ENCODE measurements at regions not wholly inside any gene's neighbourhood (a gene's known extent, or its start where the extent isn't known, plus 50 kb on each side); places are given as distances from the start of the nearest gene placed in this dataset.

DNA sequence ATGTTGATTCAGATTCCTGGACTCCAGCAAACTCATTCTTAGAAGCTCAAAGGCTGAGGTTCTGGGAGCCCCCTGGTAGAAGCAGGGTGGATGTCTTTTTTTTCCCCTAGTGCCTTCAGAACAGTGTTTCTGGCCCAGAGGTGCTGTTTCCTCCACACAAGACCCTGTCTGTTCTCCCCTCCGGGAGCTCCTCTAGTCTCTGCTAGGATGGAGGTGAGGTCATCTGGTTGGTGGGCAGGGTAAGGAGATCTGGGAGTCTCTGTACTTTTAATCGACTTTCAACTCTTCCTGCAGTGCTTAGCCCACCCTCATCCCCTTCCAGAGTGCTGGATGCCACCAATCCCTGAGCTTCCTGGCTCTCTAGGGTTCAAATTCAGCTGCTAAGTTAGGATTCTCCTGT lies 192.0 kb downstream of the SH3BP4 start:
- H3K4me1 ChIP-seq = no peaks in the 10 kb centered on the region
- no peak overlapping the region for H3K4me2 ChIP-seq (ENCODE audit: low read length)
- TF ChIP-seq, protein P1, sequence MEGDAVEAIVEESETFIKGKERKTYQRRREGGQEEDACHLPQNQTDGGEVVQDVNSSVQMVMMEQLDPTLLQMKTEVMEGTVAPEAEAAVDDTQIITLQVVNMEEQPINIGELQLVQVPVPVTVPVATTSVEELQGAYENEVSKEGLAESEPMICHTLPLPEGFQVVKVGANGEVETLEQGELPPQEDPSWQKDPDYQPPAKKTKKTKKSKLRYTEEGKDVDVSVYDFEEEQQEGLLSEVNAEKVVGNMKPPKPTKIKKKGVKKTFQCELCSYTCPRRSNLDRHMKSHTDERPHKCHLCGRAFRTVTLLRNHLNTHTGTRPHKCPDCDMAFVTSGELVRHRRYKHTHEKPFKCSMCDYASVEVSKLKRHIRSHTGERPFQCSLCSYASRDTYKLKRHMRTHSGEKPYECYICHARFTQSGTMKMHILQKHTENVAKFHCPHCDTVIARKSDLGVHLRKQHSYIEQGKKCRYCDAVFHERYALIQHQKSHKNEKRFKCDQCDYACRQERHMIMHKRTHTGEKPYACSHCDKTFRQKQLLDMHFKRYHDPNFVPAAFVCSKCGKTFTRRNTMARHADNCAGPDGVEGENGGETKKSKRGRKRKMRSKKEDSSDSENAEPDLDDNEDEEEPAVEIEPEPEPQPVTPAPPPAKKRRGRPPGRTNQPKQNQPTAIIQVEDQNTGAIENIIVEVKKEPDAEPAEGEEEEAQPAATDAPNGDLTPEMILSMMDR (IDR thresholded peaks at IDR 0.05) = no peak
- H3K79me2 ChIP-seq = no peaks in the 10 kb centered on the region
- no peak overlapping the region for H2AFZ ChIP-seq
- H3K27ac ChIP-seq = no peak overlapping the region
- H3K27me3 ChIP-seq (ENCODE audit: control insufficient read depth, insufficient read depth, low read length) = no peaks in the 10 kb centered on the region
- H3K9ac ChIP-seq = no peak overlapping the region
- no peak overlapping the region for H3K4me3 ChIP-seq (ENCODE audit: low read depth, low read length)
- no peaks in the 10 kb centered on the region for H3K36me3 ChIP-seq (ENCODE audit: control insufficient read depth, insufficient read depth, low read length)
- no peaks in the 10 kb centered on the region for H3K9me3 ChIP-seq (ENCODE audit: control insufficient read depth, low read length)

DNA sequence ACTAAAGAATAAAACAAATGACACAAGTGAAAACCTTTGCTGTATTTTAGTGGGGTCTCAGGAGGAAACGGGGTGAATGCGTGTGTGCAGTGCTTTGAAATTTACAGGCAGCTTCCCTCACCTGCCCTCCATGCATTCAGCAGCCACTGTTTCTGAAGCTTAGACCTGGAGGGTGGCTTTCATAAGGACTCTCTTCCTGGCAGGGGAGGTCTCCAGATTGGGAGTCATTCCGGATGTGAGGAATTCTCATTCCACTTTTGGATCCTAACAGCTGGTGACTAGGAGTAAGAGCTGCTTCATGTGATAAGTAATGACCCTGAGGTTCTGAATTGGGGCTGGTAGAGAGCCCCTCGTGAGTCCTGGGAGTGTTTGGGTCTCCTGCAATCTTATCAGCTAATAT lies 192.5 kb downstream of the SH3BP4 start:
- no peak overlapping the region for H3K9ac ChIP-seq
- H3K27me3 ChIP-seq (ENCODE audit: control insufficient read depth, insufficient read depth, low read length) = no peaks in the 10 kb centered on the region
- H3K27ac ChIP-seq = no peak overlapping the region
- H3K4me2 ChIP-seq (ENCODE audit: low read length) = no peak overlapping the region
- H2AFZ ChIP-seq = no peak overlapping the region
- no peaks in the 10 kb centered on the region for H3K79me2 ChIP-seq
- TF ChIP-seq, protein P1 (IDR thresholded peaks at IDR 0.05) = no peak
- no peaks in the 10 kb centered on the region for H3K36me3 ChIP-seq (ENCODE audit: control insufficient read depth, insufficient read depth, low read length)
- no peaks in the 10 kb centered on the region for H3K4me1 ChIP-seq
- no peak overlapping the region for H3K4me3 ChIP-seq (ENCODE audit: low read depth, low read length)
- H3K9me3 ChIP-seq (ENCODE audit: control insufficient read depth, low read length) = no peaks in the 10 kb centered on the region

DNA sequence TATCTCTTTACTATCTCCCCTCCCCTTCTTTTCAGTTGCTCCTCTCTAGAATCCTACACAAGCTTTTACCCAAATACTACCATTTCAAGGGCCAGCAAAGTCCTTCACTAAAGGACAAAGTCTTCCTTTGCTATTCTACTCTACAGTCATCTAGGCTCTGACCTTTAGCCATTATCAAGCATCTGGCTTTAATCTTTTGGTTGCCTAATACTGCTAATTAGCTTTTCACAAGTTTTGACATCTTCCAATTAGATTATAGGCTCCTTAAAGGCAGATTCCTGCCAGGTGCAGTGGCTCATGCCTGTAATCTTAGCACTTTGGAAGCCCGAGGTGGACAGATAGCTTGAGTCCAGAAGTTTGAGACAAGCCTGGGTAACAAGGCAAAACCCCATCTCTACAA lies 194.4 kb downstream of the SH3BP4 start:
- Histone ChIP-seq H3K4me3 (ENCODE audit: low read depth, low read length) (no peak overlapping the region), H3K4me2 (ENCODE audit: low read length) (no peak overlapping the region), H3K27me3 (ENCODE audit: control insufficient read depth, insufficient read depth, low read length) (no peaks in the 10 kb centered on the region), H3K79me2 (no peaks in the 10 kb centered on the region), H3K4me1 (no peaks in the 10 kb centered on the region), H3K9me3 (ENCODE audit: control insufficient read depth, low read length) (no peaks in the 10 kb centered on the region), H3K9ac (no peak overlapping the region), H3K27ac (no peak overlapping the region), H2AFZ (no peak overlapping the region), H3K36me3 (ENCODE audit: control insufficient read depth, insufficient read depth, low read length) (no peaks in the 10 kb centered on the region)
- TF ChIP-seq, protein P1 (IDR thresholded peaks at IDR 0.05) = no peak

DNA sequence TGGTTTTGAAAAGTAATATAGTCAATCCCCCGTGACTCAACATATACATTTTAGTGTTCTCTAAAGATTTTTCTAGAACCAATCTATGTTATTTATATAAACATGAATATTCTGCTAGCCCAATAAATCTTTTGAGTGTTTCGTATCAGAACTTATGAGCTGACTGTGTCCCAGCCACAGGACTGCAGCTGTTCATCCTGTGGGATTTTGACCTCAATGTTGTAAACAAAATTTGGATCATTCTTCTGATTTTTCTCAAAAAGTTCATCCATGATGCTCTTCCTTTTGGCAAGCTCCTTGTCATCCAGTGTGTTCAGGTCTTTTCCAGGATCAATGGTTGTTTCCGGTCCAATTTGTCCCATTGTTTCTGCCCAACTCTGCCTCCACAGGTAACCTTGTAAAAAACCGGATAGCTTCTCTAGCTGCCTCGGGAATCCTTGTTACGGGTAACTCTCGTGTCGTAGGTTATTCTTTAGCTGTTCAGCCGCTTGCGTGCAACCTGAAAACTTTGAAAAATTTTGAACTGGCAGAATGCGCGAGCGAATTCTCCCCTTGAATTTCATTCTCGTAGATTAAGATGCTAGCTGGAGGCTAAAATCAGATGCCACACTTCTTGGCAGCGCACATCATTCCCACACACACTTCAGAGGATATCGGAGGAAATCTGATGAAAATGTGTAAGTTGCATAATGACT lies 195.2 kb downstream of the SH3BP4 start:
- no peaks in the 10 kb centered on the region for H3K9me3 ChIP-seq (ENCODE audit: control insufficient read depth, low read length)
- H3K27me3 ChIP-seq (ENCODE audit: control insufficient read depth, insufficient read depth, low read length) = no peaks in the 10 kb centered on the region
- no peaks in the 10 kb centered on the region for H3K4me1 ChIP-seq
- no peak overlapping the region for H3K4me2 ChIP-seq (ENCODE audit: low read length)
- H3K4me3 ChIP-seq (ENCODE audit: low read depth, low read length) = no peak overlapping the region
- H3K79me2 ChIP-seq = no peaks in the 10 kb centered on the region
- TF ChIP-seq, protein P1 (IDR thresholded peaks at IDR 0.05) = no peak
- H3K27ac ChIP-seq = no peak overlapping the region
- H3K36me3 ChIP-seq (ENCODE audit: control insufficient read depth, insufficient read depth, low read length) = no peaks in the 10 kb centered on the region
- H3K9ac ChIP-seq = no peak overlapping the region
- H2AFZ ChIP-seq = no peak overlapping the region
